HT-29 (cell line): ENCODE measurements at regions not wholly inside any gene's neighbourhood (a gene's known extent, or its start where the extent isn't known, plus 50 kb on each side); places are given as distances from the start of the nearest gene placed in this dataset.

Experiments used
- DNase-seq: peaks from one replicate; pipeline ENCODE4 v3.0.0-alpha.2; 2015; ENCODE audit warnings: low spot score

- DNase-seq, result no peak
These were observed 115.7 kb upstream of the HIVEP3 start for GRCh38 chr1:42034426-42034825.

- DNase-seq, result no peak
These were observed 114.9 kb upstream of the HIVEP3 start for GRCh38 chr1:42033629-42034028.

GRCh38 chr1:42017730-42018129, 99.0 kb upstream of the HIVEP3 start:
- no peak for DNase-seq

- DNase-seq, result no peak
These were observed 98.5 kb upstream of the HIVEP3 start for GRCh38 chr1:42017259-42017658.

GRCh38 chr1:42014823-42015222, 96.1 kb upstream of the HIVEP3 start:
- DNase-seq, result no peak

- DNase-seq, result no peak
These were observed 95.3 kb upstream of the HIVEP3 start for GRCh38 chr1:42013881-42014470.

- DNase-seq, result no peak
These were observed 94.1 kb upstream of the HIVEP3 start for GRCh38 chr1:42012852-42013251.

- no peak for DNase-seq
These were observed 91.7 kb upstream of the HIVEP3 start for GRCh38 chr1:42010381-42010780.

GRCh38 chr1:42008264-42008663, 89.5 kb upstream of the HIVEP3 start:
- DNase-seq, result no peak

GRCh38 chr1:42006836-42007235, 88.1 kb upstream of the HIVEP3 start:
- DNase-seq, result no peak

GRCh38 chr1:42006093-42006492, 87.4 kb upstream of the HIVEP3 start:
- no peak for DNase-seq

GRCh38 chr1:42005530-42005929, 86.8 kb upstream of the HIVEP3 start:
- no peak for DNase-seq

- DNase-seq, result no peak
These were observed 86.1 kb upstream of the HIVEP3 start for GRCh38 chr1:42004860-42005259.

- no peak for DNase-seq
These were observed 85.6 kb upstream of the HIVEP3 start for GRCh38 chr1:42004322-42004721.

GRCh38 chr1:42003433-42003832, 84.7 kb upstream of the HIVEP3 start:
- DNase-seq, result peak; percentile 13

- no peak for DNase-seq
These were observed 83.5 kb upstream of the HIVEP3 start for GRCh38 chr1:42002220-42002619.

GRCh38 chr1:42000766-42001165, 82.0 kb upstream of the HIVEP3 start:
- DNase-seq, result no peak

GRCh38 chr1:41999884-42000283, 81.2 kb upstream of the HIVEP3 start:
- no peak for DNase-seq

- no peak for DNase-seq
These were observed 79.5 kb upstream of the HIVEP3 start for GRCh38 chr1:41998250-41998649.

- no peak for DNase-seq
These were observed 78.4 kb upstream of the HIVEP3 start for GRCh38 chr1:41997153-41997552.

- DNase-seq, result no peak
These were observed 76.9 kb upstream of the HIVEP3 start for GRCh38 chr1:41995441-41996130.

GRCh38 chr1:41994195-41994894, 75.6 kb upstream of the HIVEP3 start:
- no peak for DNase-seq

GRCh38 chr1:41983451-41983850, 64.7 kb upstream of the HIVEP3 start:
- DNase-seq, result no peak
